Activated CD4-positive, alpha-beta T cell treated with anti-CD3 and anti-CD28 coated beads, Interleukin-2, amount 10 ng/mL, durations not matched to agents 24 days and 14 days (primary cell): ENCODE measurements at regions not wholly inside any gene's neighbourhood (a gene's known extent, or its start where the extent isn't known, plus 50 kb on each side); places are given as distances from the start of the nearest gene placed in this dataset.

ENCODE experiments used
- DNase-seq: peaks from one replicate; pipeline ENCODE4 v3.0.0; 2022
- H3K27ac Mint-ChIP-seq: one replicate; pipeline ENCODE4 v1.8.0; 2022; ENCODE audit warnings: mild to moderate bottlenecking, mixed read lengths
- H3K27me3 Mint-ChIP-seq: one replicate; pipeline ENCODE4 v1.8.0; 2022; ENCODE audit warnings: mixed read lengths
- H3K36me3 Mint-ChIP-seq: one replicate; pipeline ENCODE4 v1.8.0; 2022; ENCODE audit warnings: low read depth, mild to moderate bottlenecking, mixed read lengths
- H3K4me1 Mint-ChIP-seq: one replicate; pipeline ENCODE4 v1.8.0; 2021; ENCODE audit warnings: mixed read lengths
- H3K4me3 Mint-ChIP-seq: one replicate; pipeline ENCODE4 v1.8.0; 2022; ENCODE audit warnings: mild to moderate bottlenecking, moderate library complexity, mixed read lengths
- H3K9me3 Mint-ChIP-seq: one replicate; pipeline ENCODE4 v1.8.0; 2021; ENCODE audit warnings: mixed read lengths
- intact Hi-C: fragments of 100-400 bp; cut with micrococcal nuclease; formaldehyde crosslinking; loops from one replicate; pipeline ENCODE4 v1.15.1; 2023

DNA sequence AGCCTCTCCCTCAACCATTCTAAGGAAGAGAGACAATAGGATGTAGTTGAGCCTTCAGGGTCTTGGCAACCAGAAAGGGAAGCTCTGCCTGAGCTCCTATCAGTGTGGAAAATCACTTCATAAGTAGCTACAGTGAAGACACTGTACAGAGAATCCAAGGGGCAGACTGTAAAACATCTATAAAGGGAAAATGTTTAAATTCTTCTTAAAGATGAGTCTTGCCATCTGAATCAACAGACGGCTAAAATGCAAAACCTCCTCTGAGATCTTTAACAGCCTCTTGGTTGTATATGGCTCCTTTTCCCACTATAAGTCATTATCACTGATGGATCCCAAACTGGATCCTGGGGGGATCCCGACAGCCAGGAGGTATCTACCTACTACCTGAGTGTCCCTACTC lies 239.2 kb upstream of the SOX9 start:
- Mint-ChIP-seq H3K27ac (no peak overlapping the region), H3K27me3 (no peaks in the 10 kb centered on the region), H3K9me3 (no peaks in the 10 kb centered on the region), H3K4me3 (no peak overlapping the region), H3K36me3 (no peaks in the 10 kb centered on the region), H3K4me1 (no peaks in the 10 kb centered on the region)
- intact Hi-C loops = no loop called here
- DNase-seq = no peak

- Mint-ChIP-seq H3K27ac (no peak overlapping the region), H3K9me3 (no peaks in the 10 kb centered on the region), H3K36me3 (no peaks in the 10 kb centered on the region), H3K4me3 (no peak overlapping the region), H3K4me1 (no peaks in the 10 kb centered on the region), H3K27me3 (no peaks in the 10 kb centered on the region)
- intact Hi-C loops = no loop called here
- no peak for DNase-seq
Observed at GRCh38 chr17:71883258-71883657, 237.6 kb upstream of the SOX9 start.

DNA sequence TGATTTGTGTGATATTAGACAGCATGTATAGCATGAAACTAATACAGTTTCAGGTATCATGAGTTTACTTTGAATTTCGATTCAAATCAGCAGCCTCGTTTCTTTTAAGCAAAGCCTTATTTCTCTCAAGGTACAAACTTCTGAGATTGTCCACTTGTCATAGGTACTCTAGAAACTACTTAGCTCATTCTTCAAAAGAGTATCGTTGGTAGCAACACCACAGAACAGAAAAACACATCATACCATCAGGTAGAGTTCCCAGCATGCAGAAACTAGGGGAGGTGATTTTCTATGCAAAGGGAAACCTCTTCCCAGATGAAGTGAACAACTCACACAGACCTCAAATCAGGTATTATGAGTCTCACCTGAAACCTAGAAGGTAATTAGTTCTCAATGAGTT lies 237.0 kb upstream of the SOX9 start:
- Mint-ChIP-seq H3K27ac (no peak overlapping the region), H3K9me3 (no peaks in the 10 kb centered on the region), H3K4me3 (no peak overlapping the region), H3K36me3 (no peaks in the 10 kb centered on the region), H3K4me1 (no peaks in the 10 kb centered on the region), H3K27me3 (no peaks in the 10 kb centered on the region)
- DNase-seq = no peak
- intact Hi-C loops = no loop called here

- DNase-seq = no peak
- Mint-ChIP-seq H3K4me1 (no peaks in the 10 kb centered on the region), H3K4me3 (no peak overlapping the region), H3K36me3 (no peaks in the 10 kb centered on the region), H3K27me3 (no peaks in the 10 kb centered on the region), H3K27ac (no peak overlapping the region), H3K9me3 (no peaks in the 10 kb centered on the region)
- intact Hi-C loops = no loop called here
Observed at GRCh38 chr17:71885662-71886061, 235.2 kb upstream of the SOX9 start.

- intact Hi-C loops = no loop called here
- H3K36me3 Mint-ChIP-seq = no peaks in the 10 kb centered on the region
- no peaks in the 10 kb centered on the region for H3K4me1 Mint-ChIP-seq
- H3K4me3 Mint-ChIP-seq = no peak overlapping the region
- no peaks in the 10 kb centered on the region for H3K27me3 Mint-ChIP-seq
- peaks cover 3% of the 10 kb centered on the region for H3K9me3 Mint-ChIP-seq
- no peak overlapping the region for H3K27ac Mint-ChIP-seq
- DNase-seq = no peak
Observed at GRCh38 chr17:71899317-71899716, 221.5 kb upstream of the SOX9 start.

- Mint-ChIP-seq H3K4me1 (no peaks in the 10 kb centered on the region), H3K36me3 (no peaks in the 10 kb centered on the region), H3K4me3 (no peak overlapping the region), H3K27me3 (no peaks in the 10 kb centered on the region), H3K27ac (no peak overlapping the region), H3K9me3 (peaks cover 5% of the 10 kb centered on the region)
- DNase-seq = no peak
- intact Hi-C loops = no loop called here
Observed at GRCh38 chr17:71900621-71901229, 220.1 kb upstream of the SOX9 start.

- intact Hi-C loops = no loop called here
- H3K9me3 Mint-ChIP-seq = peaks cover 3% of the 10 kb centered on the region
- H3K36me3 Mint-ChIP-seq = no peaks in the 10 kb centered on the region
- no peak overlapping the region for H3K27ac Mint-ChIP-seq
- no peak for DNase-seq
- no peaks in the 10 kb centered on the region for H3K4me1 Mint-ChIP-seq
- no peaks in the 10 kb centered on the region for H3K27me3 Mint-ChIP-seq
- H3K4me3 Mint-ChIP-seq = no peak overlapping the region
Observed at GRCh38 chr17:71902894-71903506, 217.8 kb upstream of the SOX9 start.

GRCh38 chr17:71905376-71906031 lies 215.3 kb upstream of the SOX9 start:
- Mint-ChIP-seq H3K4me3 (no peak overlapping the region), H3K9me3 (peaks cover 3% of the 10 kb centered on the region), H3K27me3 (no peaks in the 10 kb centered on the region), H3K36me3 (no peaks in the 10 kb centered on the region), H3K4me1 (no peaks in the 10 kb centered on the region), H3K27ac (no peak overlapping the region)
- intact Hi-C loops = no loop called here
- no peak for DNase-seq

GRCh38 chr17:71909155-71909554 lies 211.7 kb upstream of the SOX9 start:
- H3K4me1 Mint-ChIP-seq = no peaks in the 10 kb centered on the region
- H3K27me3 Mint-ChIP-seq = no peaks in the 10 kb centered on the region
- intact Hi-C loops = no loop called here
- H3K27ac Mint-ChIP-seq = no peak overlapping the region
- no peaks in the 10 kb centered on the region for H3K36me3 Mint-ChIP-seq
- no peak overlapping the region for H3K4me3 Mint-ChIP-seq
- peaks cover 3% of the 10 kb centered on the region for H3K9me3 Mint-ChIP-seq
- no peak for DNase-seq

DNA sequence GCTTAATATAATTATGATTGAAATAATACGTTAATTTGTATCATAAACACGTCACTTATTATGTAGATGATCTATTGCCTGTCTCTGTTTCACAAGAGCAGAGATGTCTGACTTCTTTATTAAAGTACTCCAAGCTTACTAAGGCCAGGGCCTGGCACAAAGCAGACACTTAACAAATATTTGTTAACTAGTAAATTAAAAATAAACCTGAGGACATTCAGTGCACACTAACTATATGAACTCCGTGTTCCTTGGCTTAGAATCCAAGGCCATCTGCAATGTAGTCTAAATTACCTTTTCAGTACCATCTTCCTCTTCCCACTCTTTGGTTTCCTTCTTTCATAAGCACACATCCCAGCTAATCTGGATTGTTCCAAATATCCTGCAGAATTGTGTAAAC lies 210.8 kb upstream of the SOX9 start:
- intact Hi-C loops = no loop called here
- H3K27ac Mint-ChIP-seq = no peak overlapping the region
- peaks cover 3% of the 10 kb centered on the region for H3K9me3 Mint-ChIP-seq
- no peaks in the 10 kb centered on the region for H3K4me1 Mint-ChIP-seq
- no peak overlapping the region for H3K4me3 Mint-ChIP-seq
- no peaks in the 10 kb centered on the region for H3K27me3 Mint-ChIP-seq
- no peaks in the 10 kb centered on the region for H3K36me3 Mint-ChIP-seq
- no peak for DNase-seq

- Mint-ChIP-seq H3K4me3 (no peak overlapping the region), H3K9me3 (peaks cover 4% of the 10 kb centered on the region), H3K36me3 (no peaks in the 10 kb centered on the region), H3K27me3 (no peaks in the 10 kb centered on the region), H3K4me1 (no peaks in the 10 kb centered on the region), H3K27ac (no peak overlapping the region)
- intact Hi-C loops = no loop called here
- DNase-seq = no peak
Observed at GRCh38 chr17:71914042-71914441, 206.8 kb upstream of the SOX9 start.

- no peak for DNase-seq
- no peak overlapping the region for H3K4me3 Mint-ChIP-seq
- intact Hi-C loops = no loop called here
- H3K4me1 Mint-ChIP-seq = no peaks in the 10 kb centered on the region
- H3K27ac Mint-ChIP-seq = no peak overlapping the region
- no peaks in the 10 kb centered on the region for H3K27me3 Mint-ChIP-seq
- H3K36me3 Mint-ChIP-seq = no peaks in the 10 kb centered on the region
- peaks cover 4% of the 10 kb centered on the region for H3K9me3 Mint-ChIP-seq
Observed at GRCh38 chr17:71914812-71915211, 206.0 kb upstream of the SOX9 start.

- Mint-ChIP-seq H3K27me3 (no peaks in the 10 kb centered on the region), H3K27ac (no peak overlapping the region), H3K36me3 (no peaks in the 10 kb centered on the region), H3K4me1 (peaks cover 3% of the 10 kb centered on the region), H3K4me3 (no peak overlapping the region), H3K9me3 (peaks cover 7% of the 10 kb centered on the region)
- DNase-seq = no peak
- intact Hi-C loops = no loop called here
Observed at GRCh38 chr17:71917715-71918114, 203.1 kb upstream of the SOX9 start.

- Mint-ChIP-seq H3K27ac (no peak overlapping the region), H3K4me1 (peaks cover 3% of the 10 kb centered on the region), H3K4me3 (no peak overlapping the region), H3K9me3 (peaks cover 7% of the 10 kb centered on the region), H3K36me3 (no peaks in the 10 kb centered on the region), H3K27me3 (no peaks in the 10 kb centered on the region)
- intact Hi-C loops = no loop called here
- no peak for DNase-seq
Observed at GRCh38 chr17:71919186-71919585, 201.6 kb upstream of the SOX9 start.

- peaks cover 3% of the 10 kb centered on the region for H3K4me1 Mint-ChIP-seq
- H3K27me3 Mint-ChIP-seq = no peaks in the 10 kb centered on the region
- intact Hi-C loops = no loop called here
- no peak overlapping the region for H3K27ac Mint-ChIP-seq
- H3K4me3 Mint-ChIP-seq = no peak overlapping the region
- DNase-seq = no peak
- no peaks in the 10 kb centered on the region for H3K36me3 Mint-ChIP-seq
- peaks cover 7% of the 10 kb centered on the region for H3K9me3 Mint-ChIP-seq
Observed at GRCh38 chr17:71919896-71920295, 200.9 kb upstream of the SOX9 start.
